ENCODE measurements at regions not wholly inside any gene's neighbourhood (a gene's known extent, or its start where the extent isn't known, plus 50 kb on each side); places are given as distances from the start of the nearest gene placed in this dataset.

GRCh38 chr5:68489556-68489955 lies 274.0 kb downstream of the PIK3R1 start:
- DNase-seq = no peak

- no peak for DNase-seq
Observed at GRCh38 chr5:68490406-68490805, 274.9 kb downstream of the PIK3R1 start.

- DNase-seq = no peak
Observed at GRCh38 chr5:68494771-68495170, 279.2 kb downstream of the PIK3R1 start.

GRCh38 chr5:68499987-68500386 lies 284.4 kb downstream of the PIK3R1 start:
- DNase-seq = no peak

GRCh38 chr5:68500813-68501212 lies 285.3 kb downstream of the PIK3R1 start:
- DNase-seq = no peak

- DNase-seq = no peak
Observed at GRCh38 chr5:68502531-68502930, 287.0 kb downstream of the PIK3R1 start.

GRCh38 chr5:68504306-68504705 lies 288.8 kb downstream of the PIK3R1 start:
- DNase-seq = peak in 3 of 4 experiments; percentile 9 to 25 (median 15)

- DNase-seq = no peak
Observed at GRCh38 chr5:68505917-68506860, 290.6 kb downstream of the PIK3R1 start.

- no peak for DNase-seq
Observed at GRCh38 chr5:68515514-68515913, 300.0 kb downstream of the PIK3R1 start.

- DNase-seq = no peak
Observed at GRCh38 chr5:68518286-68518685, 302.7 kb downstream of the PIK3R1 start.

GRCh38 chr5:68519143-68519542 lies 303.6 kb downstream of the PIK3R1 start:
- DNase-seq = peak; percentile 60 to 88 (median 79)

GRCh38 chr5:68521776-68522175 lies 306.2 kb downstream of the PIK3R1 start:
- no peak for DNase-seq

- no peak for DNase-seq
Observed at GRCh38 chr5:68522863-68523262, 307.3 kb downstream of the PIK3R1 start.

- no peak for DNase-seq
Observed at GRCh38 chr5:68528821-68529273, 313.3 kb downstream of the PIK3R1 start.

GRCh38 chr5:68529581-68529980 lies 314.0 kb downstream of the PIK3R1 start:
- no peak for DNase-seq

- DNase-seq = peak; percentile 41 to 67 (median 58)
Observed at GRCh38 chr5:68531970-68532369, 316.4 kb downstream of the PIK3R1 start.

GRCh38 chr5:68533051-68533450 lies 317.5 kb downstream of the PIK3R1 start:
- peak in 3 of 4 experiments; percentile 28 to 47 (median 36) for DNase-seq

- DNase-seq = no peak
Observed at GRCh38 chr5:68533571-68534084, 318.1 kb downstream of the PIK3R1 start.

- DNase-seq = no peak
Observed at GRCh38 chr5:68534131-68534940, 318.8 kb downstream of the PIK3R1 start.

GRCh38 chr5:68534956-68535520 lies 319.5 kb downstream of the PIK3R1 start:
- DNase-seq = no peak

GRCh38 chr5:68538814-68539420 lies 323.4 kb downstream of the PIK3R1 start:
- no peak for DNase-seq
